ENCODE measurements at regions not wholly inside any gene's neighbourhood (a gene's known extent, or its start where the extent isn't known, plus 50 kb on each side); places are given as distances from the start of the nearest gene placed in this dataset.

DNA sequence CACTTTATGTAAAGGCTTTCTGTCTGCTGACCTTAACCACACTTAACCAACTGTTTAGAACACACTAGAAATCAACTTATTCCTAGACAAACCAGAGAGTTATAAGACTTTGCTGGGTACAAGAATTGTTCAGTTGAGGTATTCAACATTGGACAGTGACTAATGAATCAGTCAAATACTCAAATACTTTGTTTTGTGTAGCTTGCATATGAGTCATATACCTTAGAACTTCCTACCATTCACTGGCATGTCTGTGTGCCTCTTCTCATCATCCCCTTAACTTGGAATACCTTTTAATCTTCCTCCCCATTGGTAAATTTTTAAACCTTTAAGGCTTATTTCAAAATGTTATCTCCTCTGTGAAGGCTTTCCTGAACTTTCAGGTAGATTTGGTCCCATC, 708.8 kb upstream of the GRIA3 start:
- ChIA-PET CTCF (no interaction called here), SMC1A (ENCODE audit: uncharacterized antibody, unreplicated experiment) (no interaction called here), RAD21 (ENCODE audit: unreplicated experiment) (no interaction called here), POLR2A (no interaction called here)
- Histone ChIP-seq H3K4me2 (ENCODE audit: control insufficient read depth, insufficient read depth) (no peak overlapping the region), H4K20me1 (ENCODE audit: control insufficient read depth, insufficient read depth) (no peaks in the 10 kb centered on the region), H3K4me1 (ENCODE audit: control insufficient read depth, insufficient read depth, low read length) (no peaks in the 10 kb centered on the region), H3K79me2 (ENCODE audit: control insufficient read depth, insufficient read depth, low read length) (no peaks in the 10 kb centered on the region), H3K9ac (ENCODE audit: control insufficient read depth, insufficient read depth, low read length) (no peak overlapping the region), H3K4me3 (no peak overlapping the region), H3K36me3 (ENCODE audit: control insufficient read depth in 2 of 2, insufficient read depth in 2 of 2, low read length in 1 of 2) (no peaks in the 10 kb centered on the region), H3K9me3 (replicated peaks; ENCODE audit: control insufficient read depth, insufficient read depth, low read length) (no peaks in the 10 kb centered on the region), H3K27ac (ENCODE audit: control insufficient read depth, insufficient read depth) (no peak overlapping the region), H3K27me3 (replicated peaks in 1 of 2; ENCODE audit: control insufficient read depth in 2 of 2, insufficient read depth in 2 of 2, low read length in 1 of 2) (no peaks in the 10 kb centered on the region), H2AFZ (ENCODE audit: control insufficient read depth, low read depth, low read length) (no peak overlapping the region)
- DNase-seq (ENCODE audit: low read depth, low spot score) (no peak), FAIRE-seq (no peak), ATAC-seq (no peak)
- no TSS peak for BruUV-seq (replicated peaks)
- intact Hi-C loops (cut with micrococcal nuclease; ENCODE audit: unreplicated experiment) (no loop called here), in situ Hi-C loops (cut with MboI) (no loop called here)
- TF ChIP-seq CBFB (IDR thresholded peaks at IDR 0.05; ENCODE audit: low read depth) (no peak), TCF12 (IDR thresholded peaks at IDR 0.05; ENCODE audit: low read depth, low read length) (no peak), NRF1 (conservative IDR thresholded peaks at IDR 0.05; ENCODE audit: low read depth, low read length) (no peak), RAD51 (IDR thresholded peaks at IDR 0.05) (no peak), MTA3 (IDR thresholded peaks at IDR 0.05; ENCODE audit: borderline replicate concordance, low read length) (no peak), KDM1A (IDR thresholded peaks at IDR 0.05; ENCODE audit: borderline replicate concordance) (no peak), RBBP5 (conservative IDR thresholded peaks at IDR 0.05) (no peak), IRF4 (IDR thresholded peaks at IDR 0.05; ENCODE audit: low read depth, low read length) (no peak), CBX3 (IDR thresholded peaks at IDR 0.05; ENCODE audit: borderline replicate concordance, low read depth) (no peak), NFIC (IDR thresholded peaks at IDR 0.05; ENCODE audit: low read depth, low read length) (no peak), TCF3 (IDR thresholded peaks at IDR 0.05; ENCODE audit: borderline replicate concordance, insufficient read depth, low read depth, low read length) (no peak), NBN (IDR thresholded peaks at IDR 0.05) (no peak)
- TF ChIP-seq, protein P1, sequence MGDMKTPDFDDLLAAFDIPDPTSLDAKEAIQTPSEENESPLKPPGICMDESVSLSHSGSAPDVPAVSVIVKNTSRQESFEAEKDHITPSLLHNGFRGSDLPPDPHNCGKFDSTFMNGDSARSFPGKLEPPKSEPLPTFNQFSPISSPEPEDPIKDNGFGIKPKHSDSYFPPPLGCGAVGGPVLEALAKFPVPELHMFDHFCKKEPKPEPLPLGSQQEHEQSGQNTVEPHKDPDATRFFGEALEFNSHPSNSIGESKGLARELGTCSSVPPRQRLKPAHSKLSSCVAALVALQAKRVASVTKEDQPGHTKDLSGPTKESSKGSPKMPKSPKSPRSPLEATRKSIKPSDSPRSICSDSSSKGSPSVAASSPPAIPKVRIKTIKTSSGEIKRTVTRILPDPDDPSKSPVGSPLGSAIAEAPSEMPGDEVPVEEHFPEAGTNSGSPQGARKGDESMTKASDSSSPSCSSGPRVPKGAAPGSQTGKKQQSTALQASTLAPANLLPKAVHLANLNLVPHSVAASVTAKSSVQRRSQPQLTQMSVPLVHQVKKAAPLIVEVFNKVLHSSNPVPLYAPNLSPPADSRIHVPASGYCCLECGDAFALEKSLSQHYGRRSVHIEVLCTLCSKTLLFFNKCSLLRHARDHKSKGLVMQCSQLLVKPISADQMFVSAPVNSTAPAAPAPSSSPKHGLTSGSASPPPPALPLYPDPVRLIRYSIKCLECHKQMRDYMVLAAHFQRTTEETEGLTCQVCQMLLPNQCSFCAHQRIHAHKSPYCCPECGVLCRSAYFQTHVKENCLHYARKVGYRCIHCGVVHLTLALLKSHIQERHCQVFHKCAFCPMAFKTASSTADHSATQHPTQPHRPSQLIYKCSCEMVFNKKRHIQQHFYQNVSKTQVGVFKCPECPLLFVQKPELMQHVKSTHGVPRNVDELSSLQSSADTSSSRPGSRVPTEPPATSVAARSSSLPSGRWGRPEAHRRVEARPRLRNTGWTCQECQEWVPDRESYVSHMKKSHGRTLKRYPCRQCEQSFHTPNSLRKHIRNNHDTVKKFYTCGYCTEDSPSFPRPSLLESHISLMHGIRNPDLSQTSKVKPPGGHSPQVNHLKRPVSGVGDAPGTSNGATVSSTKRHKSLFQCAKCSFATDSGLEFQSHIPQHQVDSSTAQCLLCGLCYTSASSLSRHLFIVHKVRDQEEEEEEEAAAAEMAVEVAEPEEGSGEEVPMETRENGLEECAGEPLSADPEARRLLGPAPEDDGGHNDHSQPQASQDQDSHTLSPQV (IDR thresholded peaks at IDR 0.05) = no peak
- TF ChIP-seq, protein P2, sequence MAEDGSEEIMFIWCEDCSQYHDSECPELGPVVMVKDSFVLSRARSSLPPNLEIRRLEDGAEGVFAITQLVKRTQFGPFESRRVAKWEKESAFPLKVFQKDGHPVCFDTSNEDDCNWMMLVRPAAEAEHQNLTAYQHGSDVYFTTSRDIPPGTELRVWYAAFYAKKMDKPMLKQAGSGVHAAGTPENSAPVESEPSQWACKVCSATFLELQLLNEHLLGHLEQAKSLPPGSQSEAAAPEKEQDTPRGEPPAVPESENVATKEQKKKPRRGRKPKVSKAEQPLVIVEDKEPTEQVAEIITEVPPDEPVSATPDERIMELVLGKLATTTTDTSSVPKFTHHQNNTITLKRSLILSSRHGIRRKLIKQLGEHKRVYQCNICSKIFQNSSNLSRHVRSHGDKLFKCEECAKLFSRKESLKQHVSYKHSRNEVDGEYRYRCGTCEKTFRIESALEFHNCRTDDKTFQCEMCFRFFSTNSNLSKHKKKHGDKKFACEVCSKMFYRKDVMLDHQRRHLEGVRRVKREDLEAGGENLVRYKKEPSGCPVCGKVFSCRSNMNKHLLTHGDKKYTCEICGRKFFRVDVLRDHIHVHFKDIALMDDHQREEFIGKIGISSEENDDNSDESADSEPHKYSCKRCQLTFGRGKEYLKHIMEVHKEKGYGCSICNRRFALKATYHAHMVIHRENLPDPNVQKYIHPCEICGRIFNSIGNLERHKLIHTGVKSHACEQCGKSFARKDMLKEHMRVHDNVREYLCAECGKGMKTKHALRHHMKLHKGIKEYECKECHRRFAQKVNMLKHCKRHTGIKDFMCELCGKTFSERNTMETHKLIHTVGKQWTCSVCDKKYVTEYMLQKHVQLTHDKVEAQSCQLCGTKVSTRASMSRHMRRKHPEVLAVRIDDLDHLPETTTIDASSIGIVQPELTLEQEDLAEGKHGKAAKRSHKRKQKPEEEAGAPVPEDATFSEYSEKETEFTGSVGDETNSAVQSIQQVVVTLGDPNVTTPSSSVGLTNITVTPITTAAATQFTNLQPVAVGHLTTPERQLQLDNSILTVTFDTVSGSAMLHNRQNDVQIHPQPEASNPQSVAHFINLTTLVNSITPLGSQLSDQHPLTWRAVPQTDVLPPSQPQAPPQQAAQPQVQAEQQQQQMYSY (CRISPR knock-in tag; IDR thresholded peaks at IDR 0.05) = no peak

Measured in GM12878 (cell line).